ENCODE measurements at regions not wholly inside any gene's neighbourhood (a gene's known extent, or its start where the extent isn't known, plus 50 kb on each side); places are given as distances from the start of the nearest gene placed in this dataset.

DNA sequence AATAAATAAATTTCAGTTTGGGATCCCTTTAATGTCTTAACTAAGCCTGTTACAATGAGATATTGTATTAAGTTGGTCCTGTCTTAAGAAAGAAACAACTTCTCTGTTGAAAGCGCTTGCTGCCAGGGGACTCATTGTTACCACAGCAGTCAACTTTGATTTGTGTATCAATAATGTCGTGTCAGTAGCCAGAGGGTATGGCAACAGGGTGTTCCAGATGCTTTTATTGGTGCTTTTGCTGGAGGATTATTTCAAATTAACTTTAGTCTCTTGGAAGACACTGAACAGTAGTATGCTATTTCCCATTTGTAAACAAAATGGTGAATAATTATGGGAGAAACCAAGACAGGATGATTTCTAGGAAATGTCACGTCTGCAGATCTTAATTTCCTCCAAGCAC is 91.9 kb upstream of the TSHZ2 start:
- no peak for TF ChIP-seq POLR2AphosphoS5 (IDR thresholded peaks at IDR 0.05)
- TF ChIP-seq POLR2A (IDR thresholded peaks at IDR 0.05): no peak

All from spleen (tissue), 3 donors.